Trophoblast cell (in vitro differentiated cells and primary cell): ENCODE measurements at regions not wholly inside any gene's neighbourhood (a gene's known extent, or its start where the extent isn't known, plus 50 kb on each side); places are given as distances from the start of the nearest gene placed in this dataset.
"Not testable (repeated sequence)": the region's sequence is repeated elsewhere in the genome, so short reads cannot be mapped to it uniquely, and the experiment has no call there.

Source experiments
- DNase-seq, 2 donors: peaks; one replicate each; pipeline ENCODE4 v3.0.0-alpha.2; 2016
- H2AFZ ChIP-seq: 2 replicates; pipeline ENCODE4 v1.6.1; 2013; ENCODE audit warnings: low read length, moderate library complexity, mild to moderate bottlenecking; ENCODE audit not compliant: insufficient read depth, poor library complexity
- H2AK5ac ChIP-seq: 2 replicates; pipeline ENCODE4 v1.6.1; 2013; ENCODE audit warnings: mild to moderate bottlenecking, low read length
- H2BK120ac ChIP-seq: 2 replicates; pipeline ENCODE4 v1.6.1; 2013; ENCODE audit warnings: low read length, mild to moderate bottlenecking, moderate library complexity; ENCODE audit not compliant: insufficient read depth, poor library complexity
- H2BK12ac ChIP-seq: 2 replicates; pipeline ENCODE4 v1.6.1; 2013; ENCODE audit warnings: mild to moderate bottlenecking, low read length, moderate library complexity
- H2BK5ac ChIP-seq: 2 replicates; pipeline ENCODE4 v1.6.1; 2013; ENCODE audit warnings: low read length, low read depth, moderate library complexity, mild to moderate bottlenecking; ENCODE audit not compliant: poor library complexity
- H3K14ac ChIP-seq: 2 replicates; pipeline ENCODE4 v1.6.1; 2013; ENCODE audit warnings: mild to moderate bottlenecking, low read length
- H3K18ac ChIP-seq: 2 replicates; pipeline ENCODE4 v1.6.1; 2013; ENCODE audit warnings: mild to moderate bottlenecking, low read length
- H3K23ac ChIP-seq: 2 replicates; pipeline ENCODE4 v1.6.1; 2013; ENCODE audit warnings: low read length
- H3K27ac ChIP-seq: 2 replicates; pipeline ENCODE4 v1.5.1; 2013; ENCODE audit warnings: low read depth, mild to moderate bottlenecking, inconsistent platforms, low read length, moderate library complexity
- H3K27me3 ChIP-seq: 2 replicates; pipeline ENCODE4 v1.6.1; 2013; ENCODE audit warnings: inconsistent platforms, mild to moderate bottlenecking, low read length, moderate library complexity; ENCODE audit not compliant: insufficient read depth
- H3K36me3 ChIP-seq, 2 experiments: 1 replicate in 1 of 2; 2 replicates in 1 of 2; pipeline ENCODE4 v1.6.1; 2013; ENCODE audit warnings: low read length in 2 of 2, mild to moderate bottlenecking in 2 of 2, moderate library complexity in 1 of 2; ENCODE audit not compliant: insufficient read depth in 2 of 2, control insufficient read depth in 1 of 2
- H3K4ac ChIP-seq: 2 replicates; pipeline ENCODE4 v1.6.1; 2013; ENCODE audit warnings: low read depth, mild to moderate bottlenecking, low read length, moderate library complexity
- H3K4me1 ChIP-seq, 2 experiments: 1 replicate in 1 of 2; 2 replicates in 1 of 2; pipeline ENCODE4 v1.6.1; 2013; ENCODE audit warnings: low read length in 2 of 2, mild to moderate bottlenecking in 2 of 2, moderate library complexity in 1 of 2; ENCODE audit not compliant: insufficient read depth in 2 of 2, control insufficient read depth in 1 of 2
- H3K4me2 ChIP-seq: 2 replicates; pipeline ENCODE4 v1.6.1; 2013; ENCODE audit warnings: inconsistent platforms, mild to moderate bottlenecking, low read length, moderate library complexity
- H3K4me3 ChIP-seq: 2 replicates; pipeline ENCODE4 v1.5.1; 2013; ENCODE audit warnings: mild to moderate bottlenecking, low read depth, low read length, inconsistent platforms
- H3K79me1 ChIP-seq: one replicate; pipeline ENCODE4 v1.6.1; 2013; ENCODE audit warnings: low read length
- H3K79me2 ChIP-seq: 2 replicates; pipeline ENCODE4 v1.6.1; 2013; ENCODE audit warnings: low read length, mild to moderate bottlenecking; ENCODE audit not compliant: control insufficient read depth, insufficient read depth, poor library complexity
- H3K9ac ChIP-seq: 2 replicates; pipeline ENCODE4 v1.6.1; 2013; ENCODE audit warnings: mild to moderate bottlenecking, low read length
- H3K9me3 ChIP-seq: 2 replicates; pipeline ENCODE4 v1.6.1; 2013; ENCODE audit warnings: low read depth, mild to moderate bottlenecking, control low read depth, inconsistent platforms, low read length; ENCODE audit not compliant: insufficient read depth
- H4K12ac ChIP-seq: 2 replicates; pipeline ENCODE4 v1.6.1; 2013; ENCODE audit warnings: low read depth, mild to moderate bottlenecking, low read length, moderate library complexity
- H4K8ac ChIP-seq: 2 replicates; pipeline ENCODE4 v1.6.1; 2013; ENCODE audit warnings: low read depth, mild to moderate bottlenecking, low read length, moderate library complexity
- H4K91ac ChIP-seq: one replicate; pipeline ENCODE4 v1.6.1; 2013; ENCODE audit warnings: low read depth, mild to moderate bottlenecking, low read length, moderate library complexity
- WGBS: extraction: QIAGEN DNeasy Blood & Tissue Kit; methylation state at CpG from one replicate; pipeline ENCODE4 v1.1.7; 2013; ENCODE audit warnings: missing lambda C conversion rate; ENCODE audit not compliant: insufficient read length, insufficient coverage; ENCODE audit errors: extremely low coverage; 5-methylcytosine and 5-hydroxymethylcytosine counted together

DNA sequence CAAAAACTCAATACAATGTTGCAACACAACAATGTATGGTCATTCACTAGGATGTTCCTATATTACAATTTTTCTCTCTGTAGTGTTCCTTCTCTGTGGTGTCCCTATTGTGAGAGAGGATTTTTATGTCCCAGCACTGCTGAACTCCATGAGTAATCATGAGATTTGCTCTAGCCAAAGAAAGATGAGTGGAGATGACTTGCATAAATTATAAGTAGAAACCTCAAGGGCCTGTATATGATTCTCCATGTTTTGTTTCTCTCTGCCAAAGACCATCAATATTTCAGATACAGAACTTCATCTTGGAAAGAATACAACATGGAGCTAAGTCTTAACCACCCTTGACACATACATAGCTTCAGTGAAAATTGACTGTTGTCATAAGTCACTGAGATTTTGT is 579.1 kb downstream of the TMTC2 start:
- Histone ChIP-seq H2AK5ac (no peak overlapping the region), H3K4me3 (no peak overlapping the region), H4K12ac (no peak overlapping the region), H4K91ac (no peak overlapping the region), H3K9ac (no peak overlapping the region), H2BK120ac (no peak overlapping the region), H3K27me3 (no peaks in the 10 kb centered on the region), H4K8ac (no peak overlapping the region), H2AFZ (no peak overlapping the region), H3K14ac (no peak overlapping the region), H3K18ac (no peak overlapping the region), H3K27ac (no peak overlapping the region), H2BK5ac (no peak overlapping the region), H3K4ac (no peak overlapping the region), H3K4me1 (no peaks in the 10 kb centered on the region), H3K36me3 (no peaks in the 10 kb centered on the region), H2BK12ac (no peak overlapping the region), H3K9me3 (no peaks in the 10 kb centered on the region), H3K4me2 (no peak overlapping the region), H3K79me2 (no peaks in the 10 kb centered on the region), H3K79me1 (no peaks in the 10 kb centered on the region), H3K23ac (no peak overlapping the region)
- DNase-seq: no peak

DNA sequence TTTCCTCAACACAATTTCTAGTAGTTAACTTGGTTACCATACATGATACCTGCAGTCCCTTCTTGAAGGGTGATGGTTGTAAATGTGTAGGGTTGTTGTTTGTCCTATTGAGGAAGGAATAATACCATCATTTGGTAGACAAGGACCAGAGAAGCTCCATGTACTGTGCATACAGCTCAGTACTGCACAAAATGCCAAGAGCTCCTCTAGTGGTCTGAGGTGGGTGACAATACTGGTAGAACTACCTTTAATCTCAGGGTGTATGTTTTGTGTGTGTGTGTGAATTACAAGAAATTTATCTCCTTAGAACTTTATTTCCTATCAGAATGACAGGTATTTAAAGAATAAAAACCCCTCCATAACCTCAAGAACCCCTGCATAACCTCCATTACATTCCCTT is 575.3 kb downstream of the TMTC2 start:
- Histone ChIP-seq H3K4ac (no peak overlapping the region), H3K36me3 (no peaks in the 10 kb centered on the region), H2BK120ac (no peak overlapping the region), H2BK5ac (no peak overlapping the region), H3K18ac (no peak overlapping the region), H2AK5ac (no peak overlapping the region), H3K9me3 (no peaks in the 10 kb centered on the region), H2AFZ (no peak overlapping the region), H3K4me2 (no peak overlapping the region), H3K4me1 (no peaks in the 10 kb centered on the region), H4K8ac (no peak overlapping the region), H2BK12ac (no peak overlapping the region), H4K12ac (no peak overlapping the region), H3K4me3 (no peak overlapping the region), H3K79me2 (no peaks in the 10 kb centered on the region), H3K27ac (no peak overlapping the region), H3K14ac (no peak overlapping the region), H3K79me1 (no peaks in the 10 kb centered on the region), H4K91ac (no peak overlapping the region), H3K23ac (no peak overlapping the region), H3K9ac (no peak overlapping the region), H3K27me3 (no peaks in the 10 kb centered on the region)
- DNase-seq: no peak

DNA sequence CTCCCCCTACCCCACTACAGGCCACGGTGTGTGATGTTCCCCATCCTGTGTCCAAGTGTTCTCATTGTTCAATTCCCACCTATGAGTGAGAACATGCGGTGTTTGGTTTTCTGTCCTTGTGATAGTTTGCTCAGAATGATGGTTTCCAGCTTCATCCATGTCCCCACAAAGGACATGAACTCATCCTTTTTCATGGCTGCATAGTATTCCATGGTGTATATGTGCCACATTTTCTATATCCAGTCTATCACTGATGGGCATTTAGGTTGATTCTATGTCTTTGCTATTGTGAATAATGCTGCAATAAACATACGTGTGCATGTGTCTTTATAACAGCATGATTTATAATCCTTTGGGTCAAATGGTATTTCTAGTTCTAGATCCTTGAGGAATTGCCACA is 573.4 kb downstream of the TMTC2 start:
- not testable (repeated sequence) for H3K27me3 ChIP-seq, H3K9ac ChIP-seq, H3K14ac ChIP-seq, H3K79me2 ChIP-seq, H3K4me2 ChIP-seq, H3K23ac ChIP-seq, H2BK12ac ChIP-seq, H3K79me1 ChIP-seq, H4K8ac ChIP-seq, H3K27ac ChIP-seq, DNase-seq, H2AFZ ChIP-seq, H3K4me1 ChIP-seq, H2BK5ac ChIP-seq, H3K9me3 ChIP-seq, H2BK120ac ChIP-seq, H3K36me3 ChIP-seq, H3K18ac ChIP-seq, H3K4ac ChIP-seq, H4K12ac ChIP-seq, H4K91ac ChIP-seq, H3K4me3 ChIP-seq, H2AK5ac ChIP-seq
- WGBS: no CpG with 5 or more reads among the region's 3 CpGs

DNA sequence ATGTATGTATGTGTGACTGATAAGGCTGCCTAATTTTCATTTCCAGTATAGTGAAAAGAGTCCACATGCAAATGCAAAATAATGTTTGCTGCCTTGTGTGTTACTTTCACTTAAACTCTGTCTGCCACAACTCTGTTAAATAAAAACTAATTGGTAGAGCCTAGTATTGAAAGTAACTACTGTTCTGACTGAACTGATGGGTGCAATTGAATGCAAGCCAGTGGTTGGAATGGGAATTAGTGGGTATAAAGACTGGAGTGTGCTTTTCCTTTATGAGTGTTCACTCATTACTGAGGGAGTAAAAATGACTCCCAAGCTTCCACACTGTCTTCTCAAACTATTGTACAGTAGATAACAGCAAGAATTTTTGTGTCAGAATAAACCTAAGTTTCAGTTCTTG is 571.0 kb downstream of the TMTC2 start:
- Histone ChIP-seq H3K79me2 (no peaks in the 10 kb centered on the region), H3K36me3 (no peaks in the 10 kb centered on the region), H3K14ac (no peak overlapping the region), H2AK5ac (no peak overlapping the region), H3K9ac (no peak overlapping the region), H3K27ac (no peak overlapping the region), H3K4me1 (no peaks in the 10 kb centered on the region), H3K18ac (no peak overlapping the region), H4K12ac (no peak overlapping the region), H3K27me3 (no peaks in the 10 kb centered on the region), H3K4me3 (no peak overlapping the region), H3K79me1 (no peaks in the 10 kb centered on the region), H2BK12ac (no peak overlapping the region), H3K4ac (no peak overlapping the region), H3K4me2 (no peak overlapping the region), H2AFZ (no peak overlapping the region), H2BK120ac (no peak overlapping the region), H4K91ac (no peak overlapping the region), H3K23ac (no peak overlapping the region), H4K8ac (no peak overlapping the region), H2BK5ac (no peak overlapping the region), H3K9me3 (no peaks in the 10 kb centered on the region)
- DNase-seq: no peak

DNA sequence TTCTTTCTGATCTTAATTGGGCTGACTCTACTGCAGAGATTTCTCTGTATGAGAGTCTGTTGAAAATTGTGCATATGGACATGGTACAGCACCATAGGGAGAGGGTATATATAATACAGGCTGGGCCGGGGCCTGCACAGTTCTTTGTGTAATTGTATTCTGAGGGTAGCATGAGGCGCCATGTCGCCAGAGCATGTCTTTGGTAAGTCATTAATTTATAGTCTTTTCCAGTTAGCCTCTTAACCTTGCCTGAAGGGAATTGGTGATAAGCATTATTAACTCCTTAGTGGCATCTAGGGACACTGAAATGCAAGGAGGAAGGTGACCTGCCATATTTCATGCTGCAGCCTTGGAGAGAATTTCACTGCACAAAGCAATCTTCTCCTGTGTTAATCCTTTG is 569.9 kb downstream of the TMTC2 start:
- Histone ChIP-seq H3K4me3 (no peak overlapping the region), H3K18ac (no peak overlapping the region), H3K14ac (no peak overlapping the region), H3K23ac (no peak overlapping the region), H3K36me3 (no peaks in the 10 kb centered on the region), H3K27me3 (no peaks in the 10 kb centered on the region), H2AFZ (no peak overlapping the region), H3K4ac (no peak overlapping the region), H3K4me2 (no peak overlapping the region), H4K8ac (no peak overlapping the region), H3K4me1 (no peaks in the 10 kb centered on the region), H4K91ac (no peak overlapping the region), H3K9me3 (no peaks in the 10 kb centered on the region), H2BK120ac (no peak overlapping the region), H2BK12ac (no peak overlapping the region), H3K79me2 (no peaks in the 10 kb centered on the region), H4K12ac (no peak overlapping the region), H3K79me1 (no peaks in the 10 kb centered on the region), H2AK5ac (no peak overlapping the region), H3K27ac (no peak overlapping the region), H2BK5ac (no peak overlapping the region), H3K9ac (no peak overlapping the region)
- no CpG with 5 or more reads among the region's 3 CpGs for WGBS
- no peak for DNase-seq
